Endodermal cell (in vitro differentiated cells): ENCODE measurements at regions not wholly inside any gene's neighbourhood (a gene's known extent, or its start where the extent isn't known, plus 50 kb on each side); places are given as distances from the start of the nearest gene placed in this dataset.

ENCODE experiments used
- DNase-seq: peaks from one replicate; pipeline ENCODE4 v3.0.0-alpha.2; 2017
- H3K27ac ChIP-seq: 2 replicates; pipeline ENCODE4 v1.5.1; 2013; ENCODE audit warnings: mild to moderate bottlenecking, low read depth, low read length, moderate library complexity
- H3K27me3 ChIP-seq: 2 replicates; pipeline ENCODE4 v1.6.1; 2013; ENCODE audit warnings: mild to moderate bottlenecking, low read length, moderate library complexity; ENCODE audit not compliant: insufficient read depth, control insufficient read depth, poor library complexity, severe bottlenecking
- H3K36me3 ChIP-seq: 2 replicates; pipeline ENCODE4 v1.7.0; 2013; ENCODE audit warnings: mild to moderate bottlenecking, low read length, moderate library complexity; ENCODE audit not compliant: control insufficient read depth, insufficient read depth
- H3K4me1 ChIP-seq: one replicate; pipeline ENCODE4 v1.7.0; 2013; ENCODE audit warnings: low read length; ENCODE audit not compliant: control insufficient read depth, insufficient read depth
- H3K4me3 ChIP-seq: 2 replicates; pipeline ENCODE4 v1.5.1; 2013; ENCODE audit warnings: mild to moderate bottlenecking, low read length, moderate library complexity
- H3K9ac ChIP-seq: 2 replicates; pipeline ENCODE4 v1.6.1; 2013; ENCODE audit warnings: mild to moderate bottlenecking, low read length, moderate library complexity; ENCODE audit not compliant: poor library complexity, severe bottlenecking; ENCODE audit errors: extremely low read depth
- H3K9me3 ChIP-seq: 2 replicates; pipeline ENCODE4 v1.6.1; 2013; ENCODE audit warnings: mild to moderate bottlenecking, low read length, moderate library complexity; ENCODE audit not compliant: control insufficient read depth
- H3K27ac Mint-ChIP-seq: 2 replicates; pipeline ENCODE4 v1.8.0; 2020; ENCODE audit warnings: mixed read lengths
- H3K27me3 Mint-ChIP-seq: 2 replicates; pipeline ENCODE4 v1.8.0; 2021; ENCODE audit warnings: mild to moderate bottlenecking, mixed read lengths; ENCODE audit not compliant: insufficient read depth
- H3K36me3 Mint-ChIP-seq: 2 replicates; pipeline ENCODE4 v1.8.0; 2020; ENCODE audit warnings: low read depth, mixed read lengths
- H3K4me1 Mint-ChIP-seq: 2 replicates; pipeline ENCODE4 v1.8.0; 2020; ENCODE audit warnings: mixed read lengths
- H3K4me3 Mint-ChIP-seq: 2 replicates; pipeline ENCODE4 v1.8.0; 2020; ENCODE audit warnings: mild to moderate bottlenecking, moderate library complexity, mixed read lengths
- H3K9me3 Mint-ChIP-seq: 2 replicates; pipeline ENCODE4 v1.8.0; 2020; ENCODE audit warnings: mild to moderate bottlenecking, mixed read lengths
- CTCF ChIP-seq: fragments of 200-600 bp; sonication (generic); conservative IDR thresholded peaks from 2 replicates; pipeline ENCODE4 v1.5.0; 2021; ENCODE audit warnings: antibody characterized with exemption, mild to moderate bottlenecking
- WGBS, 2 experiments: methylation state at CpG; one replicate each; pipeline versions ENCODE4 v1.1.5 to v1.1.7; 2013; ENCODE audit warnings: missing lambda C conversion rate in 2 of 2, mixed read lengths in 1 of 2; ENCODE audit not compliant: insufficient coverage in 1 of 2, insufficient read length in 1 of 2; 5-methylcytosine and 5-hydroxymethylcytosine counted together

GRCh38 chr4:157514711-157515110 lies 294.2 kb downstream of the GRIA2 start:
- no peak overlapping the region for H3K9ac ChIP-seq
- no peaks in the 10 kb centered on the region for H3K27me3 ChIP-seq
- no peak overlapping the region for H3K4me3 Mint-ChIP-seq
- H3K36me3 Mint-ChIP-seq, result no peaks in the 10 kb centered on the region
- peak; percentile 88 for DNase-seq
- TF ChIP-seq CTCF, result peak; percentile 91
- no peak overlapping the region for H3K4me3 ChIP-seq
- H3K27me3 Mint-ChIP-seq, result no peaks in the 10 kb centered on the region
- no peaks in the 10 kb centered on the region for H3K36me3 ChIP-seq
- no peaks in the 10 kb centered on the region for H3K4me1 Mint-ChIP-seq
- H3K27ac Mint-ChIP-seq, result no peak overlapping the region
- H3K9me3 ChIP-seq, result no peaks in the 10 kb centered on the region
- no peaks in the 10 kb centered on the region for H3K4me1 ChIP-seq
- no peak overlapping the region for H3K27ac ChIP-seq
- 68 to 83% methylated on average over 2 to 3 of the region's 3 CpGs for WGBS, 2 experiments
- no peaks in the 10 kb centered on the region for H3K9me3 Mint-ChIP-seq

- Histone ChIP-seq H3K4me3 (no peak overlapping the region), H3K27me3 (no peaks in the 10 kb centered on the region), H3K9ac (no peak overlapping the region), H3K4me1 (no peaks in the 10 kb centered on the region), H3K27ac (no peak overlapping the region), H3K9me3 (no peaks in the 10 kb centered on the region), H3K36me3 (no peaks in the 10 kb centered on the region)
- H3K4me3 Mint-ChIP-seq, result no peak overlapping the region
- TF ChIP-seq CTCF, result no peak
- H3K36me3 Mint-ChIP-seq, result no peaks in the 10 kb centered on the region
- no peaks in the 10 kb centered on the region for H3K4me1 Mint-ChIP-seq
- H3K9me3 Mint-ChIP-seq, result no peaks in the 10 kb centered on the region
- no peak for DNase-seq
- 83 to 93% methylated on average over 1 to 3 of the region's 3 CpGs for WGBS, 2 experiments
- no peaks in the 10 kb centered on the region for H3K27me3 Mint-ChIP-seq
- no peak overlapping the region for H3K27ac Mint-ChIP-seq
Measured at GRCh38 chr4:157509341-157509740, 288.8 kb downstream of the GRIA2 start.

GRCh38 chr4:157502656-157503055 lies 282.1 kb downstream of the GRIA2 start:
- Mint-ChIP-seq H3K4me3 (no peak overlapping the region), H3K4me1 (no peaks in the 10 kb centered on the region), H3K27ac (no peak overlapping the region), H3K9me3 (no peaks in the 10 kb centered on the region), H3K27me3 (no peaks in the 10 kb centered on the region), H3K36me3 (no peaks in the 10 kb centered on the region)
- H3K27ac ChIP-seq, result no peak overlapping the region
- no peaks in the 10 kb centered on the region for H3K27me3 ChIP-seq
- no peak for TF ChIP-seq CTCF
- H3K9ac ChIP-seq, result no peak overlapping the region
- DNase-seq, result no peak
- H3K4me1 ChIP-seq, result no peaks in the 10 kb centered on the region
- WGBS, 2 experiments, result 94% methylated on average over 1 of the region's 2 CpGs; no CpG with 5 or more reads in 1 of the 2 experiments
- H3K4me3 ChIP-seq, result no peak overlapping the region
- H3K9me3 ChIP-seq, result no peaks in the 10 kb centered on the region
- no peaks in the 10 kb centered on the region for H3K36me3 ChIP-seq
